Trophoblast cell (in vitro differentiated cells and primary cell): ENCODE measurements at regions not wholly inside any gene's neighbourhood (a gene's known extent, or its start where the extent isn't known, plus 50 kb on each side); places are given as distances from the start of the nearest gene placed in this dataset.
A peak's percentile ranks its signal among the peaks of the same experiment; 100 is the strongest.

Experiments
- DNase-seq, 2 donors: peaks; one replicate each; pipeline ENCODE4 v3.0.0-alpha.2; 2016
- H2AFZ ChIP-seq: 2 replicates; pipeline ENCODE4 v1.6.1; 2013; ENCODE audit warnings: low read length, moderate library complexity, mild to moderate bottlenecking; ENCODE audit not compliant: insufficient read depth, poor library complexity
- H2AK5ac ChIP-seq: 2 replicates; pipeline ENCODE4 v1.6.1; 2013; ENCODE audit warnings: mild to moderate bottlenecking, low read length
- H2BK120ac ChIP-seq: 2 replicates; pipeline ENCODE4 v1.6.1; 2013; ENCODE audit warnings: low read length, mild to moderate bottlenecking, moderate library complexity; ENCODE audit not compliant: insufficient read depth, poor library complexity
- H2BK12ac ChIP-seq: 2 replicates; pipeline ENCODE4 v1.6.1; 2013; ENCODE audit warnings: mild to moderate bottlenecking, low read length, moderate library complexity
- H2BK5ac ChIP-seq: 2 replicates; pipeline ENCODE4 v1.6.1; 2013; ENCODE audit warnings: low read length, low read depth, moderate library complexity, mild to moderate bottlenecking; ENCODE audit not compliant: poor library complexity
- H3K14ac ChIP-seq: 2 replicates; pipeline ENCODE4 v1.6.1; 2013; ENCODE audit warnings: mild to moderate bottlenecking, low read length
- H3K18ac ChIP-seq: 2 replicates; pipeline ENCODE4 v1.6.1; 2013; ENCODE audit warnings: mild to moderate bottlenecking, low read length
- H3K23ac ChIP-seq: 2 replicates; pipeline ENCODE4 v1.6.1; 2013; ENCODE audit warnings: low read length
- H3K27ac ChIP-seq: 2 replicates; pipeline ENCODE4 v1.5.1; 2013; ENCODE audit warnings: low read depth, mild to moderate bottlenecking, inconsistent platforms, low read length, moderate library complexity
- H3K27me3 ChIP-seq: 2 replicates; pipeline ENCODE4 v1.6.1; 2013; ENCODE audit warnings: inconsistent platforms, mild to moderate bottlenecking, low read length, moderate library complexity; ENCODE audit not compliant: insufficient read depth
- H3K36me3 ChIP-seq, 2 experiments: 1 replicate in 1 of 2; 2 replicates in 1 of 2; pipeline ENCODE4 v1.6.1; 2013; ENCODE audit warnings: low read length in 2 of 2, mild to moderate bottlenecking in 2 of 2, moderate library complexity in 1 of 2; ENCODE audit not compliant: insufficient read depth in 2 of 2, control insufficient read depth in 1 of 2
- H3K4ac ChIP-seq: 2 replicates; pipeline ENCODE4 v1.6.1; 2013; ENCODE audit warnings: low read depth, mild to moderate bottlenecking, low read length, moderate library complexity
- H3K4me1 ChIP-seq, 2 experiments: 1 replicate in 1 of 2; 2 replicates in 1 of 2; pipeline ENCODE4 v1.6.1; 2013; ENCODE audit warnings: low read length in 2 of 2, mild to moderate bottlenecking in 2 of 2, moderate library complexity in 1 of 2; ENCODE audit not compliant: insufficient read depth in 2 of 2, control insufficient read depth in 1 of 2
- H3K4me2 ChIP-seq: 2 replicates; pipeline ENCODE4 v1.6.1; 2013; ENCODE audit warnings: inconsistent platforms, mild to moderate bottlenecking, low read length, moderate library complexity
- H3K4me3 ChIP-seq: 2 replicates; pipeline ENCODE4 v1.5.1; 2013; ENCODE audit warnings: mild to moderate bottlenecking, low read depth, low read length, inconsistent platforms
- H3K79me1 ChIP-seq: one replicate; pipeline ENCODE4 v1.6.1; 2013; ENCODE audit warnings: low read length
- H3K79me2 ChIP-seq: 2 replicates; pipeline ENCODE4 v1.6.1; 2013; ENCODE audit warnings: low read length, mild to moderate bottlenecking; ENCODE audit not compliant: control insufficient read depth, insufficient read depth, poor library complexity
- H3K9ac ChIP-seq: 2 replicates; pipeline ENCODE4 v1.6.1; 2013; ENCODE audit warnings: mild to moderate bottlenecking, low read length
- H3K9me3 ChIP-seq: 2 replicates; pipeline ENCODE4 v1.6.1; 2013; ENCODE audit warnings: low read depth, mild to moderate bottlenecking, control low read depth, inconsistent platforms, low read length; ENCODE audit not compliant: insufficient read depth
- H4K12ac ChIP-seq: 2 replicates; pipeline ENCODE4 v1.6.1; 2013; ENCODE audit warnings: low read depth, mild to moderate bottlenecking, low read length, moderate library complexity
- H4K8ac ChIP-seq: 2 replicates; pipeline ENCODE4 v1.6.1; 2013; ENCODE audit warnings: low read depth, mild to moderate bottlenecking, low read length, moderate library complexity
- H4K91ac ChIP-seq: one replicate; pipeline ENCODE4 v1.6.1; 2013; ENCODE audit warnings: low read depth, mild to moderate bottlenecking, low read length, moderate library complexity
- WGBS: extraction: QIAGEN DNeasy Blood & Tissue Kit; methylation state at CpG from one replicate; pipeline ENCODE4 v1.1.7; 2013; ENCODE audit warnings: missing lambda C conversion rate; ENCODE audit not compliant: insufficient read length, insufficient coverage; ENCODE audit errors: extremely low coverage; 5-methylcytosine and 5-hydroxymethylcytosine counted together

- H2BK5ac ChIP-seq, result no peak overlapping the region
- H3K14ac ChIP-seq, result no peak overlapping the region
- no peak overlapping the region for H3K23ac ChIP-seq
- no peak overlapping the region for H3K4ac ChIP-seq
- no peaks in the 10 kb centered on the region for H3K9me3 ChIP-seq
- H2BK120ac ChIP-seq, result no peak overlapping the region
- WGBS, result no CpG with 5 or more reads among the region's 1 CpG
- H2AK5ac ChIP-seq, result no peak overlapping the region
- H3K27me3 ChIP-seq, result no peaks in the 10 kb centered on the region
- no peak overlapping the region for H4K12ac ChIP-seq
- H3K79me2 ChIP-seq, result no peaks in the 10 kb centered on the region
- H4K91ac ChIP-seq, result no peak overlapping the region
- no peak overlapping the region for H2BK12ac ChIP-seq
- H3K4me1 ChIP-seq, result no peaks in the 10 kb centered on the region
- H3K27ac ChIP-seq, result no peak overlapping the region
- no peak overlapping the region for H3K18ac ChIP-seq
- H3K36me3 ChIP-seq, result no peaks in the 10 kb centered on the region
- DNase-seq, result no peak
- no peaks in the 10 kb centered on the region for H3K79me1 ChIP-seq
- no peak overlapping the region for H4K8ac ChIP-seq
- no peak overlapping the region for H2AFZ ChIP-seq
- H3K4me3 ChIP-seq, result no peak overlapping the region
- no peak overlapping the region for H3K4me2 ChIP-seq
- H3K9ac ChIP-seq, result no peak overlapping the region
Observed at GRCh38 chr4:42750091-42750490, 93.2 kb upstream of the ATP8A1 start.

- no peaks in the 10 kb centered on the region for H3K4me1 ChIP-seq
- no peak overlapping the region for H3K4me2 ChIP-seq
- no CpG with 5 or more reads among the region's 2 CpGs for WGBS
- no peak overlapping the region for H2BK12ac ChIP-seq
- no peak overlapping the region for H3K14ac ChIP-seq
- H3K27ac ChIP-seq, result no peak overlapping the region
- H3K36me3 ChIP-seq, result no peaks in the 10 kb centered on the region
- no peak overlapping the region for H3K4me3 ChIP-seq
- H3K4ac ChIP-seq, result no peak overlapping the region
- no peaks in the 10 kb centered on the region for H3K27me3 ChIP-seq
- H3K18ac ChIP-seq, result no peak overlapping the region
- no peak overlapping the region for H2AFZ ChIP-seq
- H4K91ac ChIP-seq, result no peak overlapping the region
- no peaks in the 10 kb centered on the region for H3K9me3 ChIP-seq
- H3K23ac ChIP-seq, result no peak overlapping the region
- H3K79me1 ChIP-seq, result no peaks in the 10 kb centered on the region
- H2BK5ac ChIP-seq, result no peak overlapping the region
- H2AK5ac ChIP-seq, result no peak overlapping the region
- H4K8ac ChIP-seq, result no peak overlapping the region
- H4K12ac ChIP-seq, result no peak overlapping the region
- peak in 1 of 2 donors; percentile 4 for DNase-seq
- no peaks in the 10 kb centered on the region for H3K79me2 ChIP-seq
- no peak overlapping the region for H2BK120ac ChIP-seq
- no peak overlapping the region for H3K9ac ChIP-seq
Observed at GRCh38 chr4:42747971-42748370, 91.1 kb upstream of the ATP8A1 start.

GRCh38 chr4:42736527-42737195 is 79.8 kb upstream of the ATP8A1 start:
- H4K12ac ChIP-seq, result no peak overlapping the region
- no peak overlapping the region for H4K91ac ChIP-seq
- no peak overlapping the region for H2BK120ac ChIP-seq
- no peak overlapping the region for H2AK5ac ChIP-seq
- H3K4me2 ChIP-seq, result no peak overlapping the region
- H3K79me1 ChIP-seq, result no peaks in the 10 kb centered on the region
- WGBS, result no CpG with 5 or more reads among the region's 5 CpGs
- no peaks in the 10 kb centered on the region for H3K27me3 ChIP-seq
- H3K23ac ChIP-seq, result no peak overlapping the region
- H4K8ac ChIP-seq, result no peak overlapping the region
- no peaks in the 10 kb centered on the region for H3K36me3 ChIP-seq
- H2BK12ac ChIP-seq, result no peak overlapping the region
- H3K18ac ChIP-seq, result no peak overlapping the region
- no peaks in the 10 kb centered on the region for H3K4me1 ChIP-seq
- no peak for DNase-seq
- no peak overlapping the region for H3K4ac ChIP-seq
- peak overlapping the region; percentile 3 for H3K9ac ChIP-seq
- no peak overlapping the region for H3K4me3 ChIP-seq
- no peaks in the 10 kb centered on the region for H3K79me2 ChIP-seq
- no peak overlapping the region for H3K27ac ChIP-seq
- H2AFZ ChIP-seq, result no peak overlapping the region
- H3K14ac ChIP-seq, result no peak overlapping the region
- no peaks in the 10 kb centered on the region for H3K9me3 ChIP-seq
- H2BK5ac ChIP-seq, result no peak overlapping the region

GRCh38 chr4:42733380-42733779 is 76.5 kb upstream of the ATP8A1 start:
- H4K91ac ChIP-seq, result no peak overlapping the region
- no peaks in the 10 kb centered on the region for H3K27me3 ChIP-seq
- H2AFZ ChIP-seq, result no peak overlapping the region
- no peak overlapping the region for H3K9ac ChIP-seq
- no CpG with 5 or more reads among the region's 2 CpGs for WGBS
- no peak overlapping the region for H3K14ac ChIP-seq
- H3K36me3 ChIP-seq, result no peaks in the 10 kb centered on the region
- no peak overlapping the region for H4K12ac ChIP-seq
- no peak overlapping the region for H2AK5ac ChIP-seq
- H3K9me3 ChIP-seq, result no peaks in the 10 kb centered on the region
- no peak overlapping the region for H3K4me3 ChIP-seq
- H3K27ac ChIP-seq, result no peak overlapping the region
- DNase-seq, result no peak
- H3K4me2 ChIP-seq, result no peak overlapping the region
- H2BK5ac ChIP-seq, result no peak overlapping the region
- no peaks in the 10 kb centered on the region for H3K79me2 ChIP-seq
- no peaks in the 10 kb centered on the region for H3K79me1 ChIP-seq
- H3K4me1 ChIP-seq, result no peaks in the 10 kb centered on the region
- no peak overlapping the region for H4K8ac ChIP-seq
- H3K23ac ChIP-seq, result no peak overlapping the region
- no peak overlapping the region for H3K18ac ChIP-seq
- no peak overlapping the region for H2BK12ac ChIP-seq
- no peak overlapping the region for H2BK120ac ChIP-seq
- H3K4ac ChIP-seq, result no peak overlapping the region
